HG02642 (cell line): ENCODE measurements at regions not wholly inside any gene's neighbourhood (a gene's known extent, or its start where the extent isn't known, plus 50 kb on each side); places are given as distances from the start of the nearest gene placed in this dataset.

Source experiments
- ATAC-seq: cut with Tn5 transposase; IDR thresholded peaks from one replicate; pipeline ENCODE4 v1.9.1; 2021; ENCODE audit warnings: mild to moderate bottlenecking; ENCODE audit not compliant: unreplicated experiment, poor library complexity

- no peak for ATAC-seq
Measured at GRCh38 chrX:124507246-124507645, 160.9 kb downstream of the SH2D1A start.

GRCh38 chrX:124518885-124519284, 172.5 kb downstream of the SH2D1A start:
- no peak for ATAC-seq

- ATAC-seq, result no peak
Measured at GRCh38 chrX:124524852-124525251, 178.5 kb downstream of the SH2D1A start.

GRCh38 chrX:124529786-124530185, 183.4 kb downstream of the SH2D1A start:
- no peak for ATAC-seq

- no peak for ATAC-seq
Measured at GRCh38 chrX:124530803-124531202, 184.4 kb downstream of the SH2D1A start.

GRCh38 chrX:124534536-124534935, 188.2 kb downstream of the SH2D1A start:
- no peak for ATAC-seq

GRCh38 chrX:124540474-124540873, 194.1 kb downstream of the SH2D1A start:
- no peak for ATAC-seq

- ATAC-seq, result no peak
Measured at GRCh38 chrX:124548571-124548970, 202.2 kb downstream of the SH2D1A start.

- no peak for ATAC-seq
Measured at GRCh38 chrX:124555036-124555595, 208.8 kb downstream of the SH2D1A start.

- no peak for ATAC-seq
Measured at GRCh38 chrX:124557976-124558375, 211.6 kb downstream of the SH2D1A start.

GRCh38 chrX:124573468-124573867, 227.1 kb downstream of the SH2D1A start:
- ATAC-seq, result no peak

GRCh38 chrX:124592744-124593143, 246.4 kb downstream of the SH2D1A start:
- ATAC-seq, result no peak

GRCh38 chrX:124594017-124594651, 247.8 kb downstream of the SH2D1A start:
- ATAC-seq, result no peak

GRCh38 chrX:124605511-124605910, 259.1 kb downstream of the SH2D1A start:
- no peak for ATAC-seq

- ATAC-seq, result no peak
Measured at GRCh38 chrX:124606724-124607123, 260.4 kb downstream of the SH2D1A start.

- no peak for ATAC-seq
Measured at GRCh38 chrX:124619710-124620109, 273.3 kb downstream of the SH2D1A start.

GRCh38 chrX:124634363-124634762, 288.0 kb downstream of the SH2D1A start:
- ATAC-seq, result no peak

GRCh38 chrX:124641737-124642491, 295.6 kb downstream of the SH2D1A start:
- ATAC-seq, result no peak

- ATAC-seq, result no peak
Measured at GRCh38 chrX:124646403-124646802, 300.0 kb downstream of the SH2D1A start.

- ATAC-seq, result no peak
Measured at GRCh38 chrX:124651031-124651430, 304.7 kb downstream of the SH2D1A start.

- no peak for ATAC-seq
Measured at GRCh38 chrX:124665621-124666400, 319.4 kb downstream of the SH2D1A start.
